ENCODE measurements at regions not wholly inside any gene's neighbourhood (a gene's known extent, or its start where the extent isn't known, plus 50 kb on each side); places are given as distances from the start of the nearest gene placed in this dataset.

GRCh38 chr11:114848027-114848426, 169.7 kb downstream of the NXPE2 start:
- ChIA-PET CTCF (no interaction called here), POLR2A (no interaction called here)
- Mint-ChIP-seq H3K36me3 (ENCODE audit: low read depth) (no peaks in the 10 kb centered on the region), H3K27ac (no peak overlapping the region), H3K27me3 (peaks cover 3% of the 10 kb centered on the region), H3K4me1 (peaks cover 5% of the 10 kb centered on the region), H3K9me3 (no peaks in the 10 kb centered on the region), H3K4me3 (no peak overlapping the region)
- no peak for DNase-seq

- CTCF ChIA-PET: no interaction called here
- no peaks in the 10 kb centered on the region for H3K9me3 Mint-ChIP-seq
- no peaks in the 10 kb centered on the region for H3K4me1 Mint-ChIP-seq
- no peak overlapping the region for H3K27ac Mint-ChIP-seq
- no peaks in the 10 kb centered on the region for H3K27me3 Mint-ChIP-seq
- DNase-seq: no peak
- H3K36me3 Mint-ChIP-seq (ENCODE audit: low read depth): no peaks in the 10 kb centered on the region
- POLR2A ChIA-PET: no interaction called here
- no peak overlapping the region for H3K4me3 Mint-ChIP-seq
Observed at GRCh38 chr11:114857281-114857680, 179.0 kb downstream of the NXPE2 start.

DNA sequence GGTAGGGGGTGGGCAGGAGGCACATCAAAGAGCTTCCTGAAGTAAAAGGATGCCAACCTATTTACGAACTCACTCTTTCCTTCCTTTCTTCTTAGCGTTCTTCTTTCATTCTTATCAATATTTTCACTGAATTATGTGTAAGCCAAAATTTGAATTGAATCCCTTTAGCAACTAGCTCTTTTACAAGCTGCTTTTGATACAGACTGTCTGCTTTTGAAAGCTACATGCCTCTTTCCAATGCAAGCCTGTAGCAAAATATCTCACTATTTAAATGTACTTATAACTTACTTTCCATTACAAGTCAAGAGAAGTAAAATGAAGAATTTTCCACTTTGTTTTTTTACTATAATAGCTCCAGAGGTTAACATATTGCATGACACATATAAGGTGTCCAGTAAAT, 186.6 kb downstream of the NXPE2 start:
- ChIA-PET CTCF (no interaction called here), POLR2A (no interaction called here)
- Mint-ChIP-seq H3K27me3 (no peaks in the 10 kb centered on the region), H3K9me3 (no peaks in the 10 kb centered on the region), H3K27ac (no peak overlapping the region), H3K4me1 (no peaks in the 10 kb centered on the region), H3K4me3 (no peak overlapping the region), H3K36me3 (ENCODE audit: low read depth) (no peaks in the 10 kb centered on the region)
- no peak for DNase-seq

DNA sequence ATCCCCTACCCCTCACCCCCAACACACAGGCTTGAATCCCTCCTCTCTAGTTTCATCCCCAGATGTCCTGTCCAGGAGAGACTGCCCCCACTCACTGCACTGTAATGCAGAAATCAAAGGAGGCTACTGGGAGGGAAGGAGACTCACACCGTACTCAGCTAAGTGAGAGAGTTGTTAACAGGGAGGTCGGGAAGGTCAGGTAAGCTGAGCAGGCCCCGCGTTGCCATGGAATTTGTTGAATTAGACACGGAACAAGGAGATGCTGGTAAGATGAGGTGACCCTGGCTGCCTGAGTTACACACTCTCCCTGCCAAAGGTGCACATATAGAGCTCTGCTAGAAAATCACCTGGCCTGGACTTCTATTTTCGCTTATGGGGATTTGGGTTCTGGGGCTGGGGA, 197.9 kb downstream of the NXPE2 start:
- Mint-ChIP-seq H3K4me3 (no peak overlapping the region), H3K36me3 (ENCODE audit: low read depth) (no peaks in the 10 kb centered on the region), H3K27me3 (no peaks in the 10 kb centered on the region), H3K9me3 (no peaks in the 10 kb centered on the region), H3K27ac (no peak overlapping the region), H3K4me1 (no peaks in the 10 kb centered on the region)
- ChIA-PET CTCF (no interaction called here), POLR2A (no interaction called here)
- DNase-seq: no peak

GRCh38 chr11:114877976-114878375, 199.6 kb downstream of the NXPE2 start:
- POLR2A ChIA-PET: no interaction called here
- CTCF ChIA-PET: interaction anchor here (0.6 to 0.7 kb wide), 2 partner anchors 677 to 1897 kb away, joined by 3 to 5 read pairs; no protein-coding TSS in a partner anchor
- no peaks in the 10 kb centered on the region for H3K36me3 Mint-ChIP-seq (ENCODE audit: low read depth)
- no peaks in the 10 kb centered on the region for H3K4me1 Mint-ChIP-seq
- DNase-seq: no peak
- no peak overlapping the region for H3K27ac Mint-ChIP-seq
- no peaks in the 10 kb centered on the region for H3K27me3 Mint-ChIP-seq
- H3K4me3 Mint-ChIP-seq: no peak overlapping the region
- H3K9me3 Mint-ChIP-seq: no peaks in the 10 kb centered on the region

- Mint-ChIP-seq H3K9me3 (no peaks in the 10 kb centered on the region), H3K36me3 (ENCODE audit: low read depth) (no peaks in the 10 kb centered on the region), H3K27me3 (no peaks in the 10 kb centered on the region), H3K4me1 (no peaks in the 10 kb centered on the region), H3K4me3 (no peak overlapping the region), H3K27ac (no peak overlapping the region)
- ChIA-PET CTCF (no interaction called here), POLR2A (no interaction called here)
- no peak for DNase-seq
Observed at GRCh38 chr11:114880442-114880841, 202.1 kb downstream of the NXPE2 start.

GRCh38 chr11:114883472-114883871, 205.1 kb downstream of the NXPE2 start:
- no peak overlapping the region for H3K27ac Mint-ChIP-seq
- no peaks in the 10 kb centered on the region for H3K9me3 Mint-ChIP-seq
- no peak overlapping the region for H3K4me3 Mint-ChIP-seq
- ChIA-PET POLR2A (no interaction called here), CTCF (no interaction called here)
- H3K4me1 Mint-ChIP-seq: no peaks in the 10 kb centered on the region
- no peaks in the 10 kb centered on the region for H3K27me3 Mint-ChIP-seq
- H3K36me3 Mint-ChIP-seq (ENCODE audit: low read depth): no peaks in the 10 kb centered on the region
- no peak for DNase-seq

DNA sequence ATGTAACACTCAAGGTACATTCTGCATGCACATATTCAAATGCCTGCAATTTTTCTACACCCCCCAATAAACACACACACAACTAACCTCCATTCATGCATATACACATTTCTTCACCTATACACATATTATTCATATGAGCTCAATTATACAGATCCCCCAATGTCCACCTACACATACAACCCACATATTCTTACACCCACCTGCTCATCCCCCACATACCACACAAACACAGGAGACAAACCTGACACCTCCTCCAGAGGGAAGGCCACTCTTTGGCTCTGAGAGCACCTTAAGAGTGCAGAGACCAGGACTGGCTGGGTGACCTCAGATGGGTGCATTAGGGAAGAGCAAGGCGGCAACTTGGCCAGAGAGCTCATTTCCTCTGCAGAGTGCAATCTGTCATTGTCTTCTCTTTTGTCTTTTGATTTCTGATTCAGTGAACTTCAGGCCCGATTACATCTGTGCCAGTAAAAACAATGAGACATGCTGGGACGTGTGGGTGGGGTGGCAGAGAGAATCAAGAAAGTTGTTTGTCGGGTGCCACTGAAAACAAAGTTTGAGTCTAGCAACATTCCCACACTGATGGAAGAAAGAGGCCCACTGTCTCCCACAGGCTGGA, 208.4 kb downstream of the NXPE2 start:
- ChIA-PET CTCF (no interaction called here), POLR2A (no interaction called here)
- no peak overlapping the region for H3K27ac Mint-ChIP-seq
- H3K27me3 Mint-ChIP-seq: no peaks in the 10 kb centered on the region
- no peak overlapping the region for H3K4me3 Mint-ChIP-seq
- no peaks in the 10 kb centered on the region for H3K9me3 Mint-ChIP-seq
- no peaks in the 10 kb centered on the region for H3K36me3 Mint-ChIP-seq (ENCODE audit: low read depth)
- no peak for DNase-seq
- H3K4me1 Mint-ChIP-seq: no peaks in the 10 kb centered on the region

- no peaks in the 10 kb centered on the region for H3K27me3 Mint-ChIP-seq
- POLR2A ChIA-PET: no interaction called here
- H3K36me3 Mint-ChIP-seq (ENCODE audit: low read depth): no peaks in the 10 kb centered on the region
- no peaks in the 10 kb centered on the region for H3K9me3 Mint-ChIP-seq
- CTCF ChIA-PET: no interaction called here
- H3K4me1 Mint-ChIP-seq: no peaks in the 10 kb centered on the region
- H3K27ac Mint-ChIP-seq: no peak overlapping the region
- DNase-seq: no peak
- H3K4me3 Mint-ChIP-seq: no peak overlapping the region
Observed at GRCh38 chr11:114889594-114890011, 211.3 kb downstream of the NXPE2 start.

DNA sequence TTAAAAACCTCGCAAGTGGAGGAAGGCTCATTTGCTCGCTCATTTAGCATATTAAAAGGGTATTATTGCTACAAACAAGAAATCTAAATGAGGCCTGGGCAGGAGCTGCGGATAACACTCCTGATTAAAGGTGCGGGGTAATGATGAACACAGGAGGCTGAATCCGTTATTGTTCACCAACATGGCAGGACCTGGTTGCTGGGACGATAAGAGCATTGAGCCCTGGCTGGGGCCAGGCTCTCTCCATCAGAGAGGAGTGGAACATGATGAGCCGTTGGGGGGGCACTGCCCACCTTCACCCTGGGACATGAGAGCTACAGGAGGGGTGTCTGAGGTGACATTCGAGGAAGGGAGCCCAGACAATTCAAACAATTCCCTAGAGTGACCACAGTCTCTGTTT, 211.7 kb downstream of the NXPE2 start:
- ChIA-PET POLR2A (no interaction called here), CTCF (no interaction called here)
- DNase-seq: no peak
- H3K36me3 Mint-ChIP-seq (ENCODE audit: low read depth): no peaks in the 10 kb centered on the region
- no peak overlapping the region for H3K27ac Mint-ChIP-seq
- H3K4me3 Mint-ChIP-seq: no peak overlapping the region
- no peaks in the 10 kb centered on the region for H3K4me1 Mint-ChIP-seq
- no peaks in the 10 kb centered on the region for H3K9me3 Mint-ChIP-seq
- no peaks in the 10 kb centered on the region for H3K27me3 Mint-ChIP-seq

GRCh38 chr11:114891911-114892310, 213.6 kb downstream of the NXPE2 start:
- Mint-ChIP-seq H3K4me3 (no peak overlapping the region), H3K27me3 (no peaks in the 10 kb centered on the region), H3K9me3 (no peaks in the 10 kb centered on the region), H3K4me1 (no peaks in the 10 kb centered on the region), H3K36me3 (ENCODE audit: low read depth) (no peaks in the 10 kb centered on the region), H3K27ac (no peak overlapping the region)
- DNase-seq: no peak
- ChIA-PET CTCF (no interaction called here), POLR2A (no interaction called here)

GRCh38 chr11:114892381-114893197, 214.3 kb downstream of the NXPE2 start:
- peak; percentile 10 for DNase-seq
- Mint-ChIP-seq H3K36me3 (ENCODE audit: low read depth) (no peaks in the 10 kb centered on the region), H3K27ac (no peak overlapping the region), H3K27me3 (no peaks in the 10 kb centered on the region), H3K4me3 (no peak overlapping the region), H3K4me1 (no peaks in the 10 kb centered on the region), H3K9me3 (no peaks in the 10 kb centered on the region)
- CTCF ChIA-PET: no interaction called here
- POLR2A ChIA-PET: no interaction called here

DNA sequence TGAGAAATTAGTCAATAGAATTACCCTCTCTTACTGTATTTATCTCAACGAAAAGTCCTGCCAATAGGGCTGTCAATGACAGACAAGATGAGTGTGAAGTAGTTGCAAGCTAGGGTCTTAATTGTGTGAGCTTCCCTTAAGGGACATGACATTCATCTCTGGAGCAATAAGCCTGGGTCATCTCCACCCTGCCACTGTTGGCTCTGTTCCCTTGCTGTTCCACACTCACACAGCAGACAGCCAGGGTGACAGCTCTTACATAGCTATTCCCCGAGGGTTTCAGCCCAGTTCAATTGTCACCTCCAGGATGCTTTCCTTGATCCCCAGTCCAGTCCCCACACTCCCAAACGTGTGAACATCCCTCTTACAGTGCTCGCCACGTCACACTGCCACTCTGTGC, 215.0 kb downstream of the NXPE2 start:
- no peaks in the 10 kb centered on the region for H3K4me1 Mint-ChIP-seq
- no peaks in the 10 kb centered on the region for H3K27me3 Mint-ChIP-seq
- ChIA-PET CTCF (no interaction called here), POLR2A (no interaction called here)
- no peaks in the 10 kb centered on the region for H3K36me3 Mint-ChIP-seq (ENCODE audit: low read depth)
- H3K4me3 Mint-ChIP-seq: no peak overlapping the region
- no peak for DNase-seq
- peaks cover 2% of the 10 kb centered on the region for H3K9me3 Mint-ChIP-seq
- no peak overlapping the region for H3K27ac Mint-ChIP-seq

DNA sequence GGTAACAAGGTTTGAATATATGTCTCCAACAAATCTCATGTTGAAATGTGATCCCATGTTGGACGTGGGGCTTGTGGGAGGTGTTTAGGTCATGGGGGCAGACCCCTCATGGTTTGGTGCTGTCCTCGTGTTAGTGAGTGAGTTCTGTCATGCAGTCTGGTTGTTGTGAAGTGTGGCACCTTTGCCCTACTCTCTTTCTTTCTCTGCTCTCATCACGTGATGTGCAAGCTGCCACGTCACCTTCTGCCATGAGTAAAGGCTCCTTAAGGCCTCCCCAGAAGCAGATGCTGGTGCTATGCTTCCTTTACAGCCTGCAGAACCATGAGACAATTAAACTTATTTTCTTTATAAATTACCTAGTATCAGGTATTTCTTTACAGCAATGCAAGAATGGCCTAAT, 218.3 kb downstream of the NXPE2 start:
- no peak for DNase-seq
- H3K4me3 Mint-ChIP-seq: no peak overlapping the region
- H3K4me1 Mint-ChIP-seq: no peaks in the 10 kb centered on the region
- CTCF ChIA-PET: no interaction called here
- no peaks in the 10 kb centered on the region for H3K27me3 Mint-ChIP-seq
- no peak overlapping the region for H3K27ac Mint-ChIP-seq
- POLR2A ChIA-PET: no interaction called here
- H3K36me3 Mint-ChIP-seq (ENCODE audit: low read depth): no peaks in the 10 kb centered on the region
- peaks cover 2% of the 10 kb centered on the region for H3K9me3 Mint-ChIP-seq
